ENCODE measurements at regions not wholly inside any gene's neighbourhood (a gene's known extent, or its start where the extent isn't known, plus 50 kb on each side); places are given as distances from the start of the nearest gene placed in this dataset.
"Not testable (repeated sequence)": the region's sequence is repeated elsewhere in the genome, so short reads cannot be mapped to it uniquely, and the experiment has no call there.

DNA sequence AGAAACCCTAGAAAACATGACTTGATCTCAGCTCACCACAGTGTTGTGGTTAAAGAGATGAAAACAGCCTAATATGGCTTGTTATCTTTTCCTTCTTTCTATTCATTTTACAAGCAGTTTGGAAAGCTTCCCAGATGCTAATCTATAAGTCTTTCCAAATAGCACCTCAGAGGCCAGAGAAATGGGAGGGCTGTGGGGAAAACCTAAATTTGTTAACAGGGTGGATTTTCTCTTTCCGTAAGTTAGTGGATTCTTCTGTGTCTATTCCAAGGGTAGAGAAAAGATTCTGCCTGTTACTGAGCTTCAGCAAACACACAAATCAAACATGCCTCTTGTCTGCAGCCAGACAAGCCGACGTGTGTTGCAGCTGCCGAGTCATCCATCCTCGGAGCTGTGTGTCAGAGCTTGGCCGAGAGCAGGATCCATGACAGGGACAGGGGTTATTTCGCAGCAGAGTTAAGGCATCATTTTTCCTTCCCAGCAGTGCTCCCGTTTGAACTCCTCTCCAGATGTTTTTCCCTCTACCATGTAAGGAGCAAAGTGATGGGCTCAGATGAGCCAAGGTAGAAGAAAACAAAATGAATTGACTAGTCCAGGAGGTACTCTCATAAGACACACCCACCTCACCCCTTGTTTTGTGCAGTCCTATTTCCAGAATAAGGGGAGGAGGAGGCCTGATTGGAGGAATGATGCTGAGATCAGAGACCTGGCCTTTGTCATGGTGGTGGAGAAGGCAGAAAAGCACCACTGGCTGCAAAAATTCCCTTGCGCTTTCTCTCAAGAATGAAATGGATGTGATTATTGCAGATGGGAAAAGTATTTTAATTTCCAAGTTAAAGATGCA, 560.0 kb downstream of the C6orf118 start:
- Histone ChIP-seq H3K36me3 (ENCODE audit: insufficient read depth, low read length) (no peaks in the 10 kb centered on the region), H3K4me3 (no peak overlapping the region), H3K27ac (no peak overlapping the region), H3K9me3 (ENCODE audit: low read depth, low read length) (no peaks in the 10 kb centered on the region), H3K9ac (ENCODE audit: insufficient read length) (no peak overlapping the region)
- no peak for DNase-seq (ENCODE audit: low read depth, low spot score)
- TF ChIP-seq EZH2 (IDR thresholded peaks at IDR 0.05) (no peak), POLR2AphosphoS5 (IDR thresholded peaks at IDR 0.05; ENCODE audit: borderline replicate concordance, low read depth, low read length) (no peak), FOXP2 (optimal IDR thresholded peaks at IDR 0.05; ENCODE audit: control extremely low read depth, extremely low read length, insufficient read depth) (no peak)

DNA sequence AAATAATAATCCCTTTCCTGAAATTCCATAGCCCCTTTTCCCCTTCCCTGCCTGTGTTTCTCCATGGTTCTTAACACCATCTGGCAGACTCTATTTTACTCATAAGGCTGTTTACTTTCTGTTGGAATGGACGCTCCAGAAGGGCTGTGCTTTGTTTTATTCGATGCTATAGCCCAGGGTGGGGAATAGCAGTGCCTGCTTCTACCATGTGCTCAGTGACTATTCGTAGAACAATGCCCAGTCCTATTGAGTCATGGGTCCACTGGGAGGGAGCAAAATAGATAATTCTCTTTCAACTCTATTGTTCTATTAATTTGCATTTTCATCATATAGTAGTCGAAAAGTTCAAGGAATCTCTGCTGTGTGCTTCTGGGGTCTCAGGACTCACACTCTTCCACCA, 565.1 kb downstream of the C6orf118 start:
- no peaks in the 10 kb centered on the region for H3K36me3 ChIP-seq (ENCODE audit: insufficient read depth, low read length)
- no peak overlapping the region for H3K27ac ChIP-seq
- no peaks in the 10 kb centered on the region for H3K9me3 ChIP-seq (ENCODE audit: low read depth, low read length)
- DNase-seq (ENCODE audit: low read depth, low spot score) = no peak
- no peak for TF ChIP-seq FOXP2 (optimal IDR thresholded peaks at IDR 0.05; ENCODE audit: control extremely low read depth, extremely low read length, insufficient read depth)
- no peak for TF ChIP-seq POLR2AphosphoS5 (IDR thresholded peaks at IDR 0.05; ENCODE audit: borderline replicate concordance, low read depth, low read length)
- no peak for TF ChIP-seq EZH2 (IDR thresholded peaks at IDR 0.05)
- H3K9ac ChIP-seq (ENCODE audit: insufficient read length) = no peak overlapping the region
- H3K4me3 ChIP-seq = no peak overlapping the region

DNA sequence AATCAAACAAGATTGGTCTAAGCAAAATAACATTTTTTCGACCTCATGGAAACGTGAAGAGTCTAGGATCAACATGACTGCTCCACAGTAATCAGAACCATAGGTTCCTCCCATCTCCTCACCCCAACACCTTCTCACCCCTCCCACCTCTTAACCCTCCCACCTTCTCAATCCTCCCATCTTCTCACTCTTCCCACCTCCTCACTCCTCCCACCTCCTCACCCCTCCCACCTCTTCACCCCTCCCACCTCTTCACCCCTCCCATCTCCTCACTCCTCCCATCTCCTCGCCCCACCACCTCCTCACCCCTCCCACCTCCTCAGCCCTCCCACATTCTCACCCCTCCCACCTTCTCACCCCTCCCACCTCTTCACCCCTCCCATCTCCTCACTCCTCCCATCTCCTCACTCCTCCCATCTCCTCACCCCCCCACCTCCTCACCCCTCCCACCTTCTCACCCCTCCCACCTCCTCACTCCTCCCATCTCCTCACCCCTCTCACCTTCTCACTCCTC, 567.4 kb downstream of the C6orf118 start:
- no peak for TF ChIP-seq EZH2 (IDR thresholded peaks at IDR 0.05)
- no peak for TF ChIP-seq FOXP2 (optimal IDR thresholded peaks at IDR 0.05; ENCODE audit: control extremely low read depth, extremely low read length, insufficient read depth)
- TF ChIP-seq POLR2AphosphoS5 (IDR thresholded peaks at IDR 0.05; ENCODE audit: borderline replicate concordance, low read depth, low read length) = no peak
- H3K4me3 ChIP-seq = no peak overlapping the region
- H3K9me3 ChIP-seq (ENCODE audit: low read depth, low read length) = no peaks in the 10 kb centered on the region
- H3K9ac ChIP-seq (ENCODE audit: insufficient read length) = no peak overlapping the region
- no peak overlapping the region for H3K27ac ChIP-seq
- H3K36me3 ChIP-seq (ENCODE audit: insufficient read depth, low read length) = no peaks in the 10 kb centered on the region
- no peak for DNase-seq (ENCODE audit: low read depth, low spot score)

DNA sequence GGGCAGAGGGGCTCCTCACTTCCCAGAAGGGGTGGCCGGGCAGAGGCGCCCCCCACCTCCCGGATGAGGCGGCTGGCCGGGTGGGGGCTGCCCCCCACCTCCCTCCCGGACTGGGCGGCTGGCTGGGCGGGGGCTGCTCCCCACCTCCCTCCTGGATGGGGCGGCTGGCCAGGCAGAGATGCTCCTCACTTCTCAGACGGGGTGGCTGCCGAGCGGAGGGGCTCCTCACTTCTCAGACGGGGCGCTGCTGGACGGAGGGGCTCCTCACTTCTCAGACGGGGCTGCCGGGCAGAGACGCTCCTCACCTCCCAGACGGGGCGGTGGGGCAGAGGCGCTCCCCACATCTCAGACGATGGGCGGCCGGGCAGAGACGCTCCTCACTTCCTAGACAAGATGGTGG, 573.3 kb downstream of the C6orf118 start:
- not testable (repeated sequence) for H3K27ac ChIP-seq; H3K9ac ChIP-seq (ENCODE audit: insufficient read length); H3K4me3 ChIP-seq; DNase-seq (ENCODE audit: low read depth, low spot score); H3K9me3 ChIP-seq (ENCODE audit: low read depth, low read length); H3K36me3 ChIP-seq (ENCODE audit: insufficient read depth, low read length)

DNA sequence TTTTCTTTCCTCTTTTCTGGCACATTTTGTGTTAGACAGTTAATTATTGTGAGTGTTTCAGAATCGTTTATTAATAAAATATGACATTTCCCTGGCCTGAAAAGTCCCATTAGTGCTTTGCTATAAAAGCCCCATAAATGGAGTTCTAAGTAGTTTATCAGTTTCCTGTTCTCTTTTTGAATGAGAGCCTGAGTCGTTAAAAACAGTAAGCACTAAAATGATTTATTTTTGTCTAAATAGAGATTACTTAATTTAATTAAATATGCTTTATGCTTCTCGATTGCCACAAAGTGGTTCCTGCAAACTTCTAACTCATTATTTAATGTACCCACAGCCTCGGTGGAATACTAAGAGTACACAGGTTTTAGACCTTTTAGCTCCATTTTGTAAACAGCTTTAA, 577.9 kb downstream of the C6orf118 start:
- TF ChIP-seq POLR2AphosphoS5 (IDR thresholded peaks at IDR 0.05; ENCODE audit: borderline replicate concordance, low read depth, low read length) = no peak
- no peak for TF ChIP-seq FOXP2 (optimal IDR thresholded peaks at IDR 0.05; ENCODE audit: control extremely low read depth, extremely low read length, insufficient read depth)
- TF ChIP-seq EZH2 (IDR thresholded peaks at IDR 0.05) = no peak
- no peak for DNase-seq (ENCODE audit: low read depth, low spot score)
- Histone ChIP-seq H3K27ac (no peak overlapping the region), H3K9me3 (ENCODE audit: low read depth, low read length) (no peaks in the 10 kb centered on the region), H3K4me3 (no peak overlapping the region), H3K9ac (ENCODE audit: insufficient read length) (no peak overlapping the region), H3K36me3 (ENCODE audit: insufficient read depth, low read length) (no peaks in the 10 kb centered on the region)

DNA sequence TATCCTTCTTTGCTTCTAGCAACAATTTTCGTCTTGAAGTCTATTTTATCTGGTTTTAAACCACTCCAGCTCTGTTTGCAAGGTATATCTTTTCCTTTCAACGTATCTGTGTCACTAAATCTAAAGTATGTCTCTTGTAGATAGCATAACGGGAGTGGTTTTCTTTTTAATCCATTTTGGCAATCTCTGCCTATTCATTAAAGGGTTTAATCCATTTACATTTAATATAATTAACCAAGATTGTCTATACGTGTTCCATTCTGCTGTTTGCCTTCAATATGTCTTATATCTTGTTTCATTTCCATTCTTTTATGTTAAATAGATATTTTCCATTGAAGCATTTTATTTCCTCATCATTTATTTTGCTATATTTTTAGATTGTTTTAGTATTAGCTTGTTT, 587.9 kb downstream of the C6orf118 start:
- DNase-seq (ENCODE audit: low read depth, low spot score) = no peak
- Histone ChIP-seq H3K27ac (no peak overlapping the region), H3K4me3 (no peak overlapping the region), H3K9ac (ENCODE audit: insufficient read length) (no peak overlapping the region), H3K36me3 (ENCODE audit: insufficient read depth, low read length) (no peaks in the 10 kb centered on the region), H3K9me3 (ENCODE audit: low read depth, low read length) (no peaks in the 10 kb centered on the region)
- TF ChIP-seq POLR2AphosphoS5 (IDR thresholded peaks at IDR 0.05; ENCODE audit: borderline replicate concordance, low read depth, low read length) (no peak), EZH2 (IDR thresholded peaks at IDR 0.05) (no peak), FOXP2 (optimal IDR thresholded peaks at IDR 0.05; ENCODE audit: control extremely low read depth, extremely low read length, insufficient read depth) (no peak)

DNA sequence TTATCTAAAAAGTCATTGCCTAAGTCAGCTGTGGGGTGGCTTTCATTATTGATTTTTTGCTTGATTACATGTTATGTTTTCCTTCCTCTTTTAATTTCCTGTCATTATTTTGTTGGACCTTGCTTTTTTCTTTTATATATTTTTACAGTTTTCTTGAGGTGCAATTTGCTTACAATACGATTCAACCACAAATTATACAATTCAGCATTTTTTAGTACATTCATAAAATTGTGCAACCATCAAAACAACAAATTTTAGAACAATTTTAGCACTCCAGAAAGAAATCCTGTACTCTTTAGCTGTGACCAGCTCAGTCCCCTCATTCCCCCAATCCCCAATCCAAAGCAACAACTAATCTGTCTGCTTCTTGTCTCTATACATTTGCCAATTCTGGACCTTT, 608.9 kb downstream of the C6orf118 start:
- TF ChIP-seq EZH2 (IDR thresholded peaks at IDR 0.05) (no peak), POLR2AphosphoS5 (IDR thresholded peaks at IDR 0.05; ENCODE audit: borderline replicate concordance, low read depth, low read length) (no peak), FOXP2 (optimal IDR thresholded peaks at IDR 0.05; ENCODE audit: control extremely low read depth, extremely low read length, insufficient read depth) (no peak)
- DNase-seq (ENCODE audit: low read depth, low spot score) = no peak
- Histone ChIP-seq H3K36me3 (ENCODE audit: insufficient read depth, low read length) (no peaks in the 10 kb centered on the region), H3K9me3 (ENCODE audit: low read depth, low read length) (no peaks in the 10 kb centered on the region), H3K4me3 (no peak overlapping the region), H3K27ac (no peak overlapping the region), H3K9ac (ENCODE audit: insufficient read length) (no peak overlapping the region)

DNA sequence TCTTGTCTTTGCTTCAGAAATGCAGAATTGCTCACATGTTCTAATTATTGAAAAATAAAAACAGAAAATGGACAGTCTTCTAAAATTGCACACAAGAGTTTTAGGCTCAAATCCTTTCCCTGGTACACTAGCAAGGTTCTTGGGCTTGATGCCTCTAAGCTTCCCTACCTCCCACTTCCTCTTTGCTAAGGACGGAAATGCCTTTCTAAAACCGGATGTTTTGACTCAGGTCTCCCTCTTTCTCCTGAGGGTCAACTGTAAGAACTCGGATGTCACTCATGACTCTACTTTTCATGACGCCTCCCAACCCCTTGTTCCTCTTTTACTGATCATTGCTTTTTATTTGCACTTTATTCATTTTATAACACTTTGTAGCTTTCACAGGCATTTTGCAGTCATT, 613.5 kb downstream of the C6orf118 start:
- no peak overlapping the region for H3K9ac ChIP-seq (ENCODE audit: insufficient read length)
- H3K9me3 ChIP-seq (ENCODE audit: low read depth, low read length) = no peaks in the 10 kb centered on the region
- no peak for DNase-seq (ENCODE audit: low read depth, low spot score)
- H3K36me3 ChIP-seq (ENCODE audit: insufficient read depth, low read length) = no peaks in the 10 kb centered on the region
- no peak overlapping the region for H3K27ac ChIP-seq
- TF ChIP-seq POLR2AphosphoS5 (IDR thresholded peaks at IDR 0.05; ENCODE audit: borderline replicate concordance, low read depth, low read length) = no peak
- TF ChIP-seq FOXP2 (optimal IDR thresholded peaks at IDR 0.05; ENCODE audit: control extremely low read depth, extremely low read length, insufficient read depth) = no peak
- TF ChIP-seq EZH2 (IDR thresholded peaks at IDR 0.05) = no peak
- no peak overlapping the region for H3K4me3 ChIP-seq

DNA sequence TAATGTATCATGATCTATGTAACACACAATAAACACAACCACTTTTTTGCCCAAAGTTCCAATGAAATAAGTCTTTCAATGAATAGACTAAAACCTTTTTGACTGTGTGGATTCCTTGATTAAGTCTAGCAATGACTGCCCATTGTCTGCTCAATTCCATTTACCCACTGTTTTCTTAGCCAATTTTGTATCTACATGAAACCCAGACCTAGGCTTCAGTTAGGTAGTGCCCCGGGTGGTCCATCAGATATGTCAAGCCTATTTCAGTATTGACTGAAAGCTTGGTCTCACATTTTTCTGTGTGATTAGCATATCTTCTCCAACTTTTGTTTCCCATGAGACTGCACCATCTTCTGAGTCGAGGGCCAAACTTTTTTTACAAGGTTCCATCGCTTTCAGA, 615.0 kb downstream of the C6orf118 start:
- Histone ChIP-seq H3K27ac (no peak overlapping the region), H3K36me3 (ENCODE audit: insufficient read depth, low read length) (no peaks in the 10 kb centered on the region), H3K4me3 (no peak overlapping the region), H3K9me3 (ENCODE audit: low read depth, low read length) (no peaks in the 10 kb centered on the region), H3K9ac (ENCODE audit: insufficient read length) (no peak overlapping the region)
- no peak for TF ChIP-seq FOXP2 (optimal IDR thresholded peaks at IDR 0.05; ENCODE audit: control extremely low read depth, extremely low read length, insufficient read depth)
- DNase-seq (ENCODE audit: low read depth, low spot score) = no peak
